ENCODE measurements at regions not wholly inside any gene's neighbourhood (a gene's known extent, or its start where the extent isn't known, plus 50 kb on each side); places are given as distances from the start of the nearest gene placed in this dataset.

DNA sequence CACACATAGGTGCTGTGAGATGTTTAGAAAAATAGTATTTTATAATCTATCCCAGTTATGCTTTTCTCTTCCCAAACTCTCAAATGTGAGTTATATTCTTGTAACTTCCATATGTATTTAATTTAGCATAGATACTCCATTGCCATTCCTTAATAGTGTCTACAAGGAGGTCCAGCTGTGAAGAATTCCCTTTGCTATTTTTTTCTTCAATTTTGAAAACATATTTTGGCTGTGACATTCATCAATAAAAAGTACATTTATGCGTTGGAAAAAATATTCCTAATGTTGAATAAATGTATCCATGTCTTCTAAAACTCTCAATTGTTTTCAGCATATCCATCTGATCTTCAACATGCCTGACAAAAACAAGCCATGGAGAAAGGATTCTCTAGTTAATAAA, 1402.0 kb upstream of the SEL1L start:
- TF ChIP-seq, protein P1, sequence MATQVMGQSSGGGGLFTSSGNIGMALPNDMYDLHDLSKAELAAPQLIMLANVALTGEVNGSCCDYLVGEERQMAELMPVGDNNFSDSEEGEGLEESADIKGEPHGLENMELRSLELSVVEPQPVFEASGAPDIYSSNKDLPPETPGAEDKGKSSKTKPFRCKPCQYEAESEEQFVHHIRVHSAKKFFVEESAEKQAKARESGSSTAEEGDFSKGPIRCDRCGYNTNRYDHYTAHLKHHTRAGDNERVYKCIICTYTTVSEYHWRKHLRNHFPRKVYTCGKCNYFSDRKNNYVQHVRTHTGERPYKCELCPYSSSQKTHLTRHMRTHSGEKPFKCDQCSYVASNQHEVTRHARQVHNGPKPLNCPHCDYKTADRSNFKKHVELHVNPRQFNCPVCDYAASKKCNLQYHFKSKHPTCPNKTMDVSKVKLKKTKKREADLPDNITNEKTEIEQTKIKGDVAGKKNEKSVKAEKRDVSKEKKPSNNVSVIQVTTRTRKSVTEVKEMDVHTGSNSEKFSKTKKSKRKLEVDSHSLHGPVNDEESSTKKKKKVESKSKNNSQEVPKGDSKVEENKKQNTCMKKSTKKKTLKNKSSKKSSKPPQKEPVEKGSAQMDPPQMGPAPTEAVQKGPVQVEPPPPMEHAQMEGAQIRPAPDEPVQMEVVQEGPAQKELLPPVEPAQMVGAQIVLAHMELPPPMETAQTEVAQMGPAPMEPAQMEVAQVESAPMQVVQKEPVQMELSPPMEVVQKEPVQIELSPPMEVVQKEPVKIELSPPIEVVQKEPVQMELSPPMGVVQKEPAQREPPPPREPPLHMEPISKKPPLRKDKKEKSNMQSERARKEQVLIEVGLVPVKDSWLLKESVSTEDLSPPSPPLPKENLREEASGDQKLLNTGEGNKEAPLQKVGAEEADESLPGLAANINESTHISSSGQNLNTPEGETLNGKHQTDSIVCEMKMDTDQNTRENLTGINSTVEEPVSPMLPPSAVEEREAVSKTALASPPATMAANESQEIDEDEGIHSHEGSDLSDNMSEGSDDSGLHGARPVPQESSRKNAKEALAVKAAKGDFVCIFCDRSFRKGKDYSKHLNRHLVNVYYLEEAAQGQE (IDR thresholded peaks at IDR 0.05; ENCODE audit: unreplicated experiment), result no peak
- TF ChIP-seq, protein P2, sequence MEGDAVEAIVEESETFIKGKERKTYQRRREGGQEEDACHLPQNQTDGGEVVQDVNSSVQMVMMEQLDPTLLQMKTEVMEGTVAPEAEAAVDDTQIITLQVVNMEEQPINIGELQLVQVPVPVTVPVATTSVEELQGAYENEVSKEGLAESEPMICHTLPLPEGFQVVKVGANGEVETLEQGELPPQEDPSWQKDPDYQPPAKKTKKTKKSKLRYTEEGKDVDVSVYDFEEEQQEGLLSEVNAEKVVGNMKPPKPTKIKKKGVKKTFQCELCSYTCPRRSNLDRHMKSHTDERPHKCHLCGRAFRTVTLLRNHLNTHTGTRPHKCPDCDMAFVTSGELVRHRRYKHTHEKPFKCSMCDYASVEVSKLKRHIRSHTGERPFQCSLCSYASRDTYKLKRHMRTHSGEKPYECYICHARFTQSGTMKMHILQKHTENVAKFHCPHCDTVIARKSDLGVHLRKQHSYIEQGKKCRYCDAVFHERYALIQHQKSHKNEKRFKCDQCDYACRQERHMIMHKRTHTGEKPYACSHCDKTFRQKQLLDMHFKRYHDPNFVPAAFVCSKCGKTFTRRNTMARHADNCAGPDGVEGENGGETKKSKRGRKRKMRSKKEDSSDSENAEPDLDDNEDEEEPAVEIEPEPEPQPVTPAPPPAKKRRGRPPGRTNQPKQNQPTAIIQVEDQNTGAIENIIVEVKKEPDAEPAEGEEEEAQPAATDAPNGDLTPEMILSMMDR (conservative IDR thresholded peaks at IDR 0.05; ENCODE audit: low read depth in 2 of 2), result no peak
- TF ChIP-seq EZH2 (IDR thresholded peaks at IDR 0.05; ENCODE audit: low read depth, unreplicated experiment), result no peak

Measured in GM23338 (cell line).